Ovary (tissue), 7 donors: ENCODE measurements at regions not wholly inside any gene's neighbourhood (a gene's known extent, or its start where the extent isn't known, plus 50 kb on each side); places are given as distances from the start of the nearest gene placed in this dataset.

Source experiments
- DNase-seq, 5 donors: peaks; one replicate each; pipeline ENCODE4 v3.0.0-alpha.2; 2019 to 2020
- H3K27ac ChIP-seq, 2 donors: fragments of 200-600 bp; one replicate each; pipeline versions ENCODE4 v1.5.1 to v1.8.0; 2019 to 2022
- H3K27me3 ChIP-seq: fragments of 200-600 bp; one replicate; pipeline ENCODE4 v1.8.0; 2022
- H3K36me3 ChIP-seq: fragments of 200-600 bp; sonication (generic); one replicate; pipeline ENCODE4 v1.5.1; 2019
- H3K4me1 ChIP-seq: one replicate; pipeline ENCODE4 v1.8.1; 2013; ENCODE audit warnings: mild to moderate bottlenecking, moderate library complexity; ENCODE audit not compliant: insufficient read depth
- H3K4me3 ChIP-seq: fragments of 200-600 bp; sonication (generic); one replicate; pipeline ENCODE4 v1.5.1; 2017
- H3K9me3 ChIP-seq, 2 donors: fragments of 200-600 bp in 1 of 2; sonication (generic) in 1 of 2; one replicate each; pipeline versions ENCODE4 v1.5.1 to v1.8.1; 2013 to 2019; ENCODE audit warnings: mild to moderate bottlenecking in 1 of 2, moderate library complexity in 1 of 2
- EP300 ChIP-seq: sonication (generic); formaldehyde crosslinking; IDR thresholded peaks from one replicate; pipeline ENCODE4 v1.6.1; 2017; ENCODE audit warnings: antibody characterized with exemption
- POLR2A ChIP-seq: fragments of 450-650 bp; IDR thresholded peaks from one replicate; pipeline ENCODE4 v1.6.1; 2017; ENCODE audit warnings: antibody characterized with exemption, mild to moderate bottlenecking, moderate library complexity
- WGBS, 3 donors: extraction: QIAGEN DNeasy Blood & Tissue Kit in 1 of 3; methylation state at CpG; one replicate each; pipeline versions ENCODE4 v1.1.5 to v1.1.7; 2013 to 2017; 5-methylcytosine and 5-hydroxymethylcytosine counted together
- intact Hi-C, 4 donors: fragments of 100-400 bp; cut with DNase I; formaldehyde crosslinking; loops; one replicate each; pipeline versions ENCODE4 v1.11.0 to v1.15.1; 2022 to 2023
- TF ChIP-seq, protein P1 (sequence below), 3 donors: fragments of 450-650 bp in 2 of 3; fragments of 200-600 bp in 1 of 3; IDR thresholded peaks; one replicate each; pipeline versions ENCODE4 v1.5.1 to v1.8.0; 2016 to 2022; ENCODE audit warnings: antibody characterized with exemption in 3 of 3, mild to moderate bottlenecking in 1 of 3
- donor health status: DM: no; HTN: no; CAD: no; lungs with moderate emphysema.
- donor health status: DM: no; HTN: no; CAD: no.
- donor health status: Bipolar disorder and iron deficiency.
- donor health status: DM: no; HTN: no; CAD: no.
- donor health status: DM: yes; HTN: yes; CAD: no.

DNA sequence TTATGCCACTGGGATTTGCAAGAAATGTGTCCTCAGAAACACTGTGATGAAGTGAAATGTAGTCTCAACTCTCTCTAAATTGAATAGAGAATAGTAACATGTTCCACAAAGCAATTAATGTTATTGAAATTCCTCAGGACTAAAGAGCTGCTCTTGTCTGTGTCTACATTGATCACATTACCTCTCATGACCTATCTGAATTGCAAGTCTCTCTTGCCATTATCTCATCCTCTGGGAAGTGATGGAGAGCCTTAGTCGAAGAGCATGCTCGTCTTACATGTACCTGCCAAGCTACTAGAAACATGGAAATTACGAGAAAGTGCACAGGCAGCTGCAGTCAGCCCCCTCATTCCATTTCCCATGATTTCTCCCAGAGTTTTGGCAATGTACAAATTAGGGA, 561.1 kb upstream of the ZNF804A start:
- Histone ChIP-seq H3K36me3 (no peaks in the 10 kb centered on the region), H3K4me1 (no peaks in the 10 kb centered on the region), H3K27me3 (no peaks in the 10 kb centered on the region), H3K4me3 (no peak overlapping the region), H3K9me3 (no peaks in the 10 kb centered on the region), H3K27ac (no peak overlapping the region)
- TF ChIP-seq POLR2A (no peak), EP300 (no peak)
- TF ChIP-seq, protein P1, sequence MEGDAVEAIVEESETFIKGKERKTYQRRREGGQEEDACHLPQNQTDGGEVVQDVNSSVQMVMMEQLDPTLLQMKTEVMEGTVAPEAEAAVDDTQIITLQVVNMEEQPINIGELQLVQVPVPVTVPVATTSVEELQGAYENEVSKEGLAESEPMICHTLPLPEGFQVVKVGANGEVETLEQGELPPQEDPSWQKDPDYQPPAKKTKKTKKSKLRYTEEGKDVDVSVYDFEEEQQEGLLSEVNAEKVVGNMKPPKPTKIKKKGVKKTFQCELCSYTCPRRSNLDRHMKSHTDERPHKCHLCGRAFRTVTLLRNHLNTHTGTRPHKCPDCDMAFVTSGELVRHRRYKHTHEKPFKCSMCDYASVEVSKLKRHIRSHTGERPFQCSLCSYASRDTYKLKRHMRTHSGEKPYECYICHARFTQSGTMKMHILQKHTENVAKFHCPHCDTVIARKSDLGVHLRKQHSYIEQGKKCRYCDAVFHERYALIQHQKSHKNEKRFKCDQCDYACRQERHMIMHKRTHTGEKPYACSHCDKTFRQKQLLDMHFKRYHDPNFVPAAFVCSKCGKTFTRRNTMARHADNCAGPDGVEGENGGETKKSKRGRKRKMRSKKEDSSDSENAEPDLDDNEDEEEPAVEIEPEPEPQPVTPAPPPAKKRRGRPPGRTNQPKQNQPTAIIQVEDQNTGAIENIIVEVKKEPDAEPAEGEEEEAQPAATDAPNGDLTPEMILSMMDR (IDR thresholded peaks at IDR 0.05), result no peak
- intact Hi-C loops, result no loop called here
- WGBS, 3 donors, result 30 to 38% (median 35%) methylated on average over 3 of the region's 3 CpGs
- no peak for DNase-seq

DNA sequence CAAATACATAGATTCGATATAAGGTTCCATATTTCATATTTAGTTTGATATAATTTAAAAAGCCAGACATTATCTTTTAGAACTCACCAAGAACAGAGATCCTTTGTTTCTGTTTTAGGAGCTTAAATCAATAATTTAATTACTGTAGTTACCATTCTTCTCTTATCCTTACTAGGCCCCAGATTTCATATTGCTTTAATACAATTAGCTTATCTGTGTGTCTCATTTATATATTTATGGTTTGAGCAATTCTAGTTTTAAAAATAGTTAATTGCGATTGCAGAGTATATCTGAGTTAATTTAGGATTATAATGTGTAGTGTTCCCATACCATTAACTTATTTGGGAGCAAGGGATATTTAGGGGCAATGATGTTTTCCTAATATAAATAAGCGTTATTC, 558.8 kb upstream of the ZNF804A start:
- no peaks in the 10 kb centered on the region for H3K36me3 ChIP-seq
- no peak overlapping the region for H3K4me3 ChIP-seq
- DNase-seq, result no peak
- no peaks in the 10 kb centered on the region for H3K4me1 ChIP-seq
- TF ChIP-seq, protein P1 (IDR thresholded peaks at IDR 0.05), result no peak
- TF ChIP-seq EP300 (no peak), POLR2A (no peak)
- intact Hi-C loops, result no loop called here
- WGBS, 3 donors, result 93 to 95% (median 93%) methylated on average over 3 of the region's 3 CpGs
- H3K9me3 ChIP-seq, result no peaks in the 10 kb centered on the region
- no peak overlapping the region for H3K27ac ChIP-seq
- H3K27me3 ChIP-seq, result no peaks in the 10 kb centered on the region

DNA sequence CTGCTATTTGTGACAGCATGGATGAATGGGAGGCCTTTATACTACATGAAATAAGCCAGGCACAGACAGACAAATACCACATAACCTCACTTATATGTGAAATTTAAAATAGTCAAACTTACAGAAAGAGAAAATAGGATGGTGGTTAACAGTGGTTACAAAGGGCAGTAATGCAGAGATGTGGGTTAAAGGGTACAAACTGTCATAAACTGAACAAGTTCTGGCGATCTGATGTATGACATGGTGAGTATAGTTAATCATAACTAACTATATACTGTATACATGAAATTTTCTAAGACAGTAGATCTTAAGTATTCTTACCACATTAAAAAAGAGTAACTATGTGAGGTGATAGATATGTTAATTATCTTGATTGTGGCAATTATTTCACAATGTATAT, 558.1 kb upstream of the ZNF804A start:
- Histone ChIP-seq H3K4me1 (no peaks in the 10 kb centered on the region), H3K9me3 (no peaks in the 10 kb centered on the region), H3K27me3 (no peaks in the 10 kb centered on the region), H3K4me3 (no peak overlapping the region), H3K27ac (no peak overlapping the region), H3K36me3 (no peaks in the 10 kb centered on the region)
- TF ChIP-seq POLR2A (no peak), EP300 (no peak)
- TF ChIP-seq, protein P1 (IDR thresholded peaks at IDR 0.05), result no peak
- 92 to 97% (median 95%) methylated on average over 1 of the region's 1 CpG for WGBS, 3 donors
- intact Hi-C loops, result no loop called here
- DNase-seq, result no peak

DNA sequence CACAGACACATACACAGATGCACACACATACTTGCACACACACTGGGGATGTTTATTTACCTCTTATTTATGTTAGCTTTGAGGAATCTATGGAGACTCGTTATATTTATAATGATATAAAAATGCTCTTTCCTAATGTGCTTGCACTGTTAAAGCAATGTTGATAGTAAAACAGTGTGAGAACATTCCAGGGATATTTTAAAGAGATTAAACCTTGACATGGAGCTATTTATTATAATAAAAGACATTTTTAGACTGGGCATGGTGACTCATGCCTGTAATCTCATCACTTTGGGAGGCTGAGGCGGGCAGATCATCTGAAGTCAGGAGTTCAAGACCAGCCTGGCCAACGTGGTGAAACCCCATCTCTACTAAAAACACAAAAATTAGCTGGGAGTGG, 557.3 kb upstream of the ZNF804A start:
- no peak for DNase-seq
- no peaks in the 10 kb centered on the region for H3K36me3 ChIP-seq
- TF ChIP-seq, protein P1 (IDR thresholded peaks at IDR 0.05), result no peak
- TF ChIP-seq POLR2A (no peak), EP300 (no peak)
- H3K4me3 ChIP-seq, result no peak overlapping the region
- H3K27me3 ChIP-seq, result no peaks in the 10 kb centered on the region
- no peaks in the 10 kb centered on the region for H3K9me3 ChIP-seq
- H3K4me1 ChIP-seq, result no peaks in the 10 kb centered on the region
- no peak overlapping the region for H3K27ac ChIP-seq
- WGBS, 3 donors, result 6 to 15% (median 6%) methylated on average over 3 of the region's 3 CpGs
- intact Hi-C loops, result no loop called here

DNA sequence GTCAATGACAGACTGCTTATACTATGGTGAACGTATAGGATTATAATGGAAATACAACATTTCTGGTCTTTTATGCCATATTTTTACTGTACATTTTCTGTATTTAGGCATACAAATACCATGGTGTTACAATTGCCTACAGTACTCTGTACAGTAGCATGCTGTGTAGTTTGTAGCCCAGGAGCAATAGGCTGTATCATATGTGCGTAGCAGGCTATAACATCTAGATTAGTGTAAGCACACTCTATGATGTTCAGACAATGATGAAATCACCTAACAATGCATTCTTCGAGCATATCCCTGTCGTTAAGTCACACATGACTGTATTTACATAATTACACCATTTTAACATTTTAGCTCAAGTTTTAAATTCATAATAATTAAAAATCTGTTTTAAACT, 556.6 kb upstream of the ZNF804A start:
- DNase-seq, result no peak
- intact Hi-C loops, result no loop called here
- Histone ChIP-seq H3K4me3 (no peak overlapping the region), H3K27ac (no peak overlapping the region), H3K27me3 (no peaks in the 10 kb centered on the region), H3K9me3 (no peaks in the 10 kb centered on the region), H3K36me3 (no peaks in the 10 kb centered on the region), H3K4me1 (no peaks in the 10 kb centered on the region)
- no peak for TF ChIP-seq EP300
- TF ChIP-seq, protein P1 (IDR thresholded peaks at IDR 0.05), result no peak
- TF ChIP-seq POLR2A, result no peak
- 84 to 92% (median 86%) methylated on average over 4 of the region's 4 CpGs for WGBS, 3 donors
